GM23338 (cell line): ENCODE measurements at regions not wholly inside any gene's neighbourhood (a gene's known extent, or its start where the extent isn't known, plus 50 kb on each side); places are given as distances from the start of the nearest gene placed in this dataset.
"Not testable (repeated sequence)": the region's sequence is repeated elsewhere in the genome, so short reads cannot be mapped to it uniquely, and the experiment has no call there.

Experiments used
- CREB1 ChIP-seq: fragments of 250-450 bp; sonication (Bioruptor Pico); IDR thresholded peaks from 2 replicates; pipeline ENCODE4 v1.5.0; 2020; ENCODE audit warnings: low read depth, mild to moderate bottlenecking, moderate library complexity
- EZH2 ChIP-seq: fragments of 200-600 bp; sonication (generic); IDR thresholded peaks from one replicate; pipeline ENCODE4 v1.8.0; 2017; ENCODE audit warnings: antibody characterized with exemption, mild to moderate bottlenecking, low read depth; ENCODE audit not compliant: unreplicated experiment
- EZH2phosphoT487 ChIP-seq: fragments of 200-600 bp; sonication (generic); IDR thresholded peaks from one replicate; pipeline ENCODE4 v1.8.1; 2018; ENCODE audit warnings: antibody characterized with exemption; ENCODE audit not compliant: unreplicated experiment
- JUNB ChIP-seq: IDR thresholded peaks from one replicate; pipeline ENCODE4 v1.6.1; 2016; ENCODE audit warnings: antibody characterized with exemption; ENCODE audit not compliant: unreplicated experiment
- NANOG ChIP-seq: IDR thresholded peaks from 2 replicates; pipeline ENCODE4 v1.6.1; 2016; ENCODE audit warnings: antibody characterized with exemption, borderline replicate concordance
- POLR2AphosphoS5 ChIP-seq: IDR thresholded peaks from 2 replicates; pipeline ENCODE4 v1.6.1; 2016; ENCODE audit warnings: antibody characterized with exemption, low read depth
- STAT1 ChIP-seq: IDR thresholded peaks from one replicate; pipeline ENCODE4 v1.6.1; 2016; ENCODE audit warnings: antibody characterized with exemption; ENCODE audit not compliant: unreplicated experiment
- ZNF114 ChIP-seq: fragments of 250-450 bp; sonication (Bioruptor Pico); IDR thresholded peaks from 2 replicates; pipeline ENCODE4 v1.5.0; 2020; ENCODE audit warnings: mild to moderate bottlenecking, moderate library complexity
- ZNF331 ChIP-seq: fragments of 250-450 bp; sonication (Bioruptor Pico); IDR thresholded peaks from 2 replicates; pipeline ENCODE4 v1.5.0; 2020; ENCODE audit warnings: low read depth, mild to moderate bottlenecking, moderate library complexity
- ZNF462 ChIP-seq: fragments of 250-450 bp; sonication (Bioruptor Pico); IDR thresholded peaks from 2 replicates; pipeline ENCODE4 v1.5.0; 2020; ENCODE audit warnings: mild to moderate bottlenecking, moderate library complexity
- TF ChIP-seq, protein P1 (sequence below), 2 experiments: fragments of 200-600 bp in 1 of 2; sonication (generic) in 1 of 2; conservative IDR thresholded peaks; 2 replicates each; pipeline versions ENCODE4 v1.5.1 to v1.6.1; 2016 to 2017; ENCODE audit warnings: antibody characterized with exemption in 2 of 2, low read depth in 2 of 2, mild to moderate bottlenecking in 2 of 2, moderate library complexity in 1 of 2
- TF ChIP-seq, protein P2 (sequence below): IDR thresholded peaks from one replicate; pipeline ENCODE4 v1.6.1; 2018; ENCODE audit warnings: antibody characterized with exemption; ENCODE audit not compliant: unreplicated experiment

DNA sequence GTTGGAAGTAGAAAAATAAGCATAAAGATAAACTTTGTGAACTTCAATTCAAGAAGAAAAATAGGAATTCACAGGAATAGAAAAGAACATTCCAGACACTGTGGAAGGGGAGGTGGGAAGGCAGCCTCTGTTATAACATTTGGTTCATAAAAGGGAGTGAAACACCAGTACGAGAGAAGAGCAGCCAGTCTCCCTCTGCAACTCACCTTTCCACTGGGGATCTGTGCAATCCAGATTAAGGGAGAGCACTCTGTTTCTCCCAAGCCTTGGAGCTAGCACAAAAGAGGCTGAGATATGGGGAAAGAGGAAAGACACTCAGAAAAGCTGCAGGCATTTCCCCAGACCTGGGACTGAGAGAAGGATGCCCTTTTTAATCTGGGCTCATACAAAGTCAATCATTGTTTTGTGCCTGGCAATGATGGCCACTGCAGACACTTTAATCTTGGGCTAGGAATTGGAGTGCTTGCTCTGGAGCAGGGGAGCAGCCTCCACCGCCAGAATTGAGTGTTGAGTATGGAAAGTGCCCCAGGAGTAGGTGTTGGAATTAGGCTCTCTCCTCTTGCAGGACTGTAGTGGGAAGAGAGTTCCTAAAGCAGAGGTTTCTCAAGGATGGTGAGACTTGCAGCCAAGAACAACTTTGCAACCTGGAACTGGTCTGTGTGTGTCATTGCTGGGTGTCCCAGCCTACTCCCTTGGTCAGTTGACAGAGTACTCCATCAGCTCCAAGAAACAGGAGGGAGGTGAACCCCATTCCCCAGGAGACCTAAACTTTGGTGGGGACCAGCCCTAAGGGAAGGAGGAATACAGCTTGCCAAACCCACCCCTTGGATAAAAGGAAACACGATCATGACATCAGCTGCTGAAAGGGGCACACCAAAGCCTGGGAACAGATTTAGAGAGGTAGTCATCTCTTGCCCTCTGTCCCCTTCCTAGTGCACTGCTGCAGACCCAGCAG lies 1510.2 kb upstream of the TPTE start:
- TF ChIP-seq, protein P1, sequence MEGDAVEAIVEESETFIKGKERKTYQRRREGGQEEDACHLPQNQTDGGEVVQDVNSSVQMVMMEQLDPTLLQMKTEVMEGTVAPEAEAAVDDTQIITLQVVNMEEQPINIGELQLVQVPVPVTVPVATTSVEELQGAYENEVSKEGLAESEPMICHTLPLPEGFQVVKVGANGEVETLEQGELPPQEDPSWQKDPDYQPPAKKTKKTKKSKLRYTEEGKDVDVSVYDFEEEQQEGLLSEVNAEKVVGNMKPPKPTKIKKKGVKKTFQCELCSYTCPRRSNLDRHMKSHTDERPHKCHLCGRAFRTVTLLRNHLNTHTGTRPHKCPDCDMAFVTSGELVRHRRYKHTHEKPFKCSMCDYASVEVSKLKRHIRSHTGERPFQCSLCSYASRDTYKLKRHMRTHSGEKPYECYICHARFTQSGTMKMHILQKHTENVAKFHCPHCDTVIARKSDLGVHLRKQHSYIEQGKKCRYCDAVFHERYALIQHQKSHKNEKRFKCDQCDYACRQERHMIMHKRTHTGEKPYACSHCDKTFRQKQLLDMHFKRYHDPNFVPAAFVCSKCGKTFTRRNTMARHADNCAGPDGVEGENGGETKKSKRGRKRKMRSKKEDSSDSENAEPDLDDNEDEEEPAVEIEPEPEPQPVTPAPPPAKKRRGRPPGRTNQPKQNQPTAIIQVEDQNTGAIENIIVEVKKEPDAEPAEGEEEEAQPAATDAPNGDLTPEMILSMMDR (conservative IDR thresholded peaks at IDR 0.05; ENCODE audit: low read depth in 2 of 2): not testable (repeated sequence)
- not testable (repeated sequence) for TF ChIP-seq EZH2; POLR2AphosphoS5; CREB1 (CRISPR knock-in tag); ZNF114; EZH2phosphoT487; JUNB; ZNF462 (CRISPR knock-in tag); ZNF331 (CRISPR knock-in tag); NANOG; STAT1
- TF ChIP-seq, protein P2, sequence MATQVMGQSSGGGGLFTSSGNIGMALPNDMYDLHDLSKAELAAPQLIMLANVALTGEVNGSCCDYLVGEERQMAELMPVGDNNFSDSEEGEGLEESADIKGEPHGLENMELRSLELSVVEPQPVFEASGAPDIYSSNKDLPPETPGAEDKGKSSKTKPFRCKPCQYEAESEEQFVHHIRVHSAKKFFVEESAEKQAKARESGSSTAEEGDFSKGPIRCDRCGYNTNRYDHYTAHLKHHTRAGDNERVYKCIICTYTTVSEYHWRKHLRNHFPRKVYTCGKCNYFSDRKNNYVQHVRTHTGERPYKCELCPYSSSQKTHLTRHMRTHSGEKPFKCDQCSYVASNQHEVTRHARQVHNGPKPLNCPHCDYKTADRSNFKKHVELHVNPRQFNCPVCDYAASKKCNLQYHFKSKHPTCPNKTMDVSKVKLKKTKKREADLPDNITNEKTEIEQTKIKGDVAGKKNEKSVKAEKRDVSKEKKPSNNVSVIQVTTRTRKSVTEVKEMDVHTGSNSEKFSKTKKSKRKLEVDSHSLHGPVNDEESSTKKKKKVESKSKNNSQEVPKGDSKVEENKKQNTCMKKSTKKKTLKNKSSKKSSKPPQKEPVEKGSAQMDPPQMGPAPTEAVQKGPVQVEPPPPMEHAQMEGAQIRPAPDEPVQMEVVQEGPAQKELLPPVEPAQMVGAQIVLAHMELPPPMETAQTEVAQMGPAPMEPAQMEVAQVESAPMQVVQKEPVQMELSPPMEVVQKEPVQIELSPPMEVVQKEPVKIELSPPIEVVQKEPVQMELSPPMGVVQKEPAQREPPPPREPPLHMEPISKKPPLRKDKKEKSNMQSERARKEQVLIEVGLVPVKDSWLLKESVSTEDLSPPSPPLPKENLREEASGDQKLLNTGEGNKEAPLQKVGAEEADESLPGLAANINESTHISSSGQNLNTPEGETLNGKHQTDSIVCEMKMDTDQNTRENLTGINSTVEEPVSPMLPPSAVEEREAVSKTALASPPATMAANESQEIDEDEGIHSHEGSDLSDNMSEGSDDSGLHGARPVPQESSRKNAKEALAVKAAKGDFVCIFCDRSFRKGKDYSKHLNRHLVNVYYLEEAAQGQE: not testable (repeated sequence)
